HepG2 (cell line): ENCODE measurements at regions not wholly inside any gene's neighbourhood (a gene's known extent, or its start where the extent isn't known, plus 50 kb on each side); places are given as distances from the start of the nearest gene placed in this dataset.

ENCODE experiments used
- ATAC-seq: fragments of 200-7000 bp; cut with Tn5 transposase; 3 replicates; pipeline ENCODE4 v1.9.1; 2020; ENCODE audit warnings: mild to moderate bottlenecking, moderate library complexity
- BruUV-seq: library from RNA; stranded (reverse); fragments of 400-500 nt; replicated peaks from 2 replicates; lab custom pipeline; 2021; lab: Mats Ljungman, UMichigan
- CTCF ChIA-PET: fragments of 300-600 bp; formaldehyde crosslinking; extraction: SDS; loops from one replicate; lab custom pipeline; 2021; ENCODE audit warnings: low total read pairs, inconsistent platforms, low intra/inter-chr PET ratio; lab: Yijun Ruan, JAX
- POLR2A ChIA-PET: fragments of 350-600 bp; sonication (Branson Sonifier 250); formaldehyde crosslinking; loops from one replicate; lab custom pipeline; 2020; ENCODE audit warnings: antibody characterized with exemption, inconsistent platforms; lab: Yijun Ruan, JAX
- DNase-seq: peaks from one replicate; pipeline ENCODE4 v3.0.0-alpha.2; 2015; ENCODE audit warnings: low spot score
- FAIRE-seq: peaks from 3 replicates; lab custom pipeline; 2011; peaks lifted over from hg19 to GRCh38; lab: Jason Lieb, UNC
- H2AFZ ChIP-seq: one replicate; pipeline ENCODE4 v1.6.1; 2011; ENCODE audit warnings: low read length, inconsistent platforms
- H3K27ac ChIP-seq: fragments of 300-600 bp; 3 replicates; pipeline ENCODE4 v1.8.0; 2011; ENCODE audit warnings: mixed run types, mild to moderate bottlenecking, mixed read lengths, low read length, inconsistent platforms; ENCODE audit not compliant: insufficient read depth; ENCODE audit errors: extremely low read length
- H3K27me3 ChIP-seq, 2 experiments: fragments of 200-600 bp in 1 of 2; 2 replicates in 1 of 2; 3 replicates in 1 of 2; pipeline versions ENCODE4 v1.6.0 to v1.8.0; 2011; ENCODE audit warnings: low read length in 2 of 2, mild to moderate bottlenecking in 2 of 2, moderate library complexity in 2 of 2, inconsistent platforms in 1 of 2; ENCODE audit not compliant: insufficient read depth in 2 of 2, control insufficient read depth in 1 of 2
- H3K36me3 ChIP-seq, 2 experiments: fragments of 200-600 bp in 1 of 2; replicated peaks in 1 of 2; 2 replicates in 1 of 2; 3 replicates in 1 of 2; pipeline versions ENCODE4 v1.5.1 to v1.8.0; 2011; ENCODE audit warnings: low read length in 2 of 2, inconsistent platforms in 1 of 2; ENCODE audit not compliant: insufficient read depth in 2 of 2, control insufficient read depth in 1 of 2
- H3K4me1 ChIP-seq: 2 replicates; pipeline ENCODE4 v1.5.1; 2012; ENCODE audit warnings: low read length, inconsistent platforms; ENCODE audit not compliant: insufficient read depth
- H3K4me2 ChIP-seq: 2 replicates; pipeline ENCODE4 v1.6.0; 2011; ENCODE audit warnings: low read depth, low read length, inconsistent platforms
- H3K4me3 ChIP-seq, 3 experiments: fragments of 200-600 bp in 1 of 3; sonication (generic), shearing (Covaris generic) in 1 of 3; replicated peaks in 1 of 3; 2 replicates each; pipeline ENCODE4 v1.5.1; 2011 to 2016; ENCODE audit warnings: low read length in 3 of 3, inconsistent platforms in 2 of 3, low read depth in 2 of 3, mild to moderate bottlenecking in 2 of 3, control low read depth in 1 of 3, mixed read lengths in 1 of 3; ENCODE audit not compliant: insufficient read depth in 1 of 3
- H3K79me2 ChIP-seq: one replicate; pipeline ENCODE4 v1.6.1; 2011; ENCODE audit warnings: low read length, inconsistent platforms; ENCODE audit not compliant: insufficient read depth
- H3K9ac ChIP-seq: 2 replicates; pipeline ENCODE4 v1.6.0; 2011; ENCODE audit warnings: mild to moderate bottlenecking, low read depth, low read length, inconsistent platforms; ENCODE audit not compliant: insufficient read depth
- H3K9me3 ChIP-seq: 2 replicates; pipeline ENCODE4 v1.5.1; 2012; ENCODE audit warnings: mild to moderate bottlenecking, low read length
- H4K20me1 ChIP-seq: 2 replicates; pipeline ENCODE4 v1.6.0; 2011; ENCODE audit warnings: inconsistent platforms, mild to moderate bottlenecking, low read length, moderate library complexity; ENCODE audit not compliant: insufficient read depth
- BCL6 ChIP-seq: IDR thresholded peaks from 2 replicates; pipeline ENCODE4 v1.6.1; 2016; ENCODE audit warnings: missing genetic modification reagents, missing compliant biosample characterization
- ESRRA ChIP-seq: sonication (generic); formaldehyde crosslinking; IDR thresholded peaks from 2 replicates; pipeline ENCODE4 v1.5.1; 2020; ENCODE audit warnings: mild to moderate bottlenecking, low read depth, missing genetic modification reagents
- HBP1 ChIP-seq: IDR thresholded peaks from 2 replicates; pipeline ENCODE4 v1.6.1; 2016; ENCODE audit warnings: low read depth, control low read depth
- PITX1 ChIP-seq: sonication (generic); formaldehyde crosslinking; IDR thresholded peaks from 2 replicates; pipeline ENCODE4 v1.5.1; 2020; ENCODE audit warnings: mild to moderate bottlenecking, missing genetic modification reagents
- REST ChIP-seq, 2 experiments: IDR thresholded peaks; 2 replicates each; pipeline ENCODE4 v1.6.1; 2011 to 2012; ENCODE audit warnings: low read length in 2 of 2, borderline replicate concordance in 1 of 2, low read depth in 1 of 2, mild to moderate bottlenecking in 1 of 2, moderate library complexity in 1 of 2
- SKI ChIP-seq: fragments of 450-650 bp; IDR thresholded peaks from one replicate; pipeline ENCODE4 v1.6.1; 2018; ENCODE audit warnings: mild to moderate bottlenecking; ENCODE audit not compliant: partially characterized antibody
- SP5 ChIP-seq: IDR thresholded peaks from 2 replicates; pipeline ENCODE4 v1.6.1; 2016; ENCODE audit warnings: low read depth, borderline replicate concordance
- ZNF639 ChIP-seq: conservative IDR thresholded peaks from 2 replicates; pipeline ENCODE4 v1.6.1; 2018; ENCODE audit warnings: missing genetic modification reagents
- ZNF7 ChIP-seq: IDR thresholded peaks from 2 replicates; pipeline ENCODE4 v1.6.1; 2016; ENCODE audit warnings: missing biosample characterization, missing genetic modification reagents
- ZNF720 ChIP-seq: sonication (generic); formaldehyde crosslinking; IDR thresholded peaks from 2 replicates; pipeline ENCODE4 v1.4.0; 2020; ENCODE audit warnings: missing genetic modification reagents
- WGBS: methylation state at CpG from one replicate; pipeline ENCODE4 v1.1.6; 2017; ENCODE audit warnings: low lambda C conversion rate; 5-methylcytosine and 5-hydroxymethylcytosine counted together
- in situ Hi-C: cut with HindIII; loops from 2 replicates; pipeline ENCODE4 v1.10.0; 2017; ENCODE audit warnings: low pct_unique_long_range_greater_than_20kb; ENCODE audit not compliant: extremely low pct_ligation_motif_present
- intact Hi-C: fragments of 100-400 bp; cut with micrococcal nuclease; formaldehyde crosslinking; loops from one replicate; pipeline ENCODE4 v1.10.0; 2022; ENCODE audit not compliant: unreplicated experiment

GRCh38 chr2:8550937-8551621, 130.8 kb upstream of the ID2 start:
- no peak for FAIRE-seq
- no peak overlapping the region for H3K4me3 ChIP-seq
- TF ChIP-seq ZNF720: no peak
- TF ChIP-seq SKI: no peak
- no peak for TF ChIP-seq REST (IDR thresholded peaks at IDR 0.05; ENCODE audit: borderline replicate concordance in 1 of 2, low read depth in 1 of 2, low read length in 2 of 2)
- TF ChIP-seq ZNF7: no peak
- TF ChIP-seq PITX1 (CRISPR knock-in tag): no peak
- no peak for TF ChIP-seq ZNF639 (CRISPR knock-in tag)
- TF ChIP-seq BCL6 (CRISPR knock-in tag): no peak
- no peak for TF ChIP-seq HBP1 (CRISPR knock-in tag)
- TF ChIP-seq SP5: no peak
- no peak for TF ChIP-seq ESRRA (CRISPR knock-in tag)
- no peak overlapping the region for H3K27ac ChIP-seq
- H3K79me2 ChIP-seq: no peaks in the 10 kb centered on the region
- no peaks in the 10 kb centered on the region for H3K9me3 ChIP-seq
- peaks cover 8% of the 10 kb centered on the region; the same call in 1 of the 2 replicates for H3K4me1 ChIP-seq
- ATAC-seq: no peak
- no peak overlapping the region for H3K9ac ChIP-seq
- WGBS: 70% methylated on average over 14 of the region's 14 CpGs
- no peak overlapping the region for H2AFZ ChIP-seq
- BruUV-seq: no TSS peak
- ChIA-PET CTCF (no interaction called here), POLR2A (no interaction called here)
- H3K27me3 ChIP-seq: peaks cover 4 to 46% of the 10 kb centered on the region in 2 experiments; a peak in 4 of 5 replicates
- no peaks in the 10 kb centered on the region for H4K20me1 ChIP-seq
- no peaks in the 10 kb centered on the region for H3K36me3 ChIP-seq
- DNase-seq: no peak
- in situ Hi-C loops (no loop called here), intact Hi-C loops (no loop called here)
- H3K4me2 ChIP-seq: no peak overlapping the region
